Body of pancreas (tissue), 4 donors: ENCODE measurements at regions not wholly inside any gene's neighbourhood (a gene's known extent, or its start where the extent isn't known, plus 50 kb on each side); places are given as distances from the start of the nearest gene placed in this dataset.

Experiments
- ATAC-seq: fragments of 150-250 bp; one replicate; pipeline ENCODE4 v1.9.1; 2016
- DNase-seq, 4 donors: peaks; one replicate each; pipeline ENCODE4 v3.0.0-alpha.2; 2019
- H3K27ac ChIP-seq, 4 donors: fragments of 200-600 bp; sonication (generic); 1 replicate in 3 of 4; 2 replicates in 1 of 4; pipeline versions ENCODE4 v1.5.1 to v1.6.1; 2016 to 2019; ENCODE audit warnings: mild to moderate bottlenecking in 1 of 4, mixed read lengths in 1 of 4, moderate library complexity in 1 of 4
- H3K27me3 ChIP-seq, 2 donors: fragments of 200-600 bp; sonication (generic); one replicate each; pipeline ENCODE4 v1.6.0; 2016; ENCODE audit warnings: mild to moderate bottlenecking in 1 of 2
- H3K36me3 ChIP-seq, 2 donors: fragments of 200-600 bp; sonication (generic); replicated peaks in 1 of 2; 2 replicates each; pipeline ENCODE4 v1.5.1; 2016; ENCODE audit warnings: low read depth in 2 of 2; ENCODE audit not compliant: insufficient read depth in 1 of 2
- H3K4me1 ChIP-seq: fragments of 200-600 bp; sonication (generic); one replicate; pipeline ENCODE4 v1.6.0; 2016
- H3K4me3 ChIP-seq, 2 donors: fragments of 200-600 bp; sonication (generic); 1 replicate in 1 of 2; 2 replicates in 1 of 2; pipeline ENCODE4 v1.5.1; 2016 to 2019
- H3K9me3 ChIP-seq, 3 donors: fragments of 200-600 bp; sonication (generic); 1 replicate in 2 of 3; 2 replicates in 1 of 3; pipeline ENCODE4 v1.5.1; 2016
- CTCF ChIP-seq, 7 experiments: fragments of 450-650 bp in 4 of 7; fragments of 200-600 bp in 3 of 7; sonication (generic) in 3 of 7; IDR thresholded peaks; one replicate each; pipeline ENCODE4 v1.5.1; 2016 to 2019; ENCODE audit warnings: antibody characterized with exemption in 7 of 7
- POLR2A ChIP-seq, 3 donors: fragments of 450-650 bp; IDR thresholded peaks; one replicate each; pipeline ENCODE4 v1.6.1; 2016; ENCODE audit warnings: antibody characterized with exemption in 3 of 3, mild to moderate bottlenecking in 2 of 3
- WGBS, 2 donors: methylation state at CpG; one replicate each; pipeline ENCODE4 v1.1.5; 2017; 5-methylcytosine and 5-hydroxymethylcytosine counted together
- intact Hi-C: fragments of 100-400 bp; cut with DNase I; formaldehyde crosslinking; loops from one replicate; pipeline ENCODE4 v1.15.1; 2023

GRCh38 chr11:23232652-23233051 is 372.4 kb upstream of the CCDC179 start:
- H3K27me3 ChIP-seq, result no peaks in the 10 kb centered on the region

GRCh38 chr11:23233075-23233474 is 372.8 kb upstream of the CCDC179 start:
- no peak overlapping the region for H3K4me3 ChIP-seq
- H3K27ac ChIP-seq, result no peak overlapping the region
- intact Hi-C loops, result no loop called here
- H3K27me3 ChIP-seq, result no peaks in the 10 kb centered on the region
- no peaks in the 10 kb centered on the region for H3K4me1 ChIP-seq
- H3K9me3 ChIP-seq, result no peaks in the 10 kb centered on the region
- no peaks in the 10 kb centered on the region for H3K36me3 ChIP-seq
- DNase-seq (no peak), ATAC-seq (no peak)
- no peak for TF ChIP-seq POLR2A (IDR thresholded peaks at IDR 0.05)
- TF ChIP-seq CTCF (IDR thresholded peaks at IDR 0.05), result no peak
- WGBS, 2 donors, result 65 to 73% methylated on average over 3 of the region's 3 CpGs

More at GRCh38 chr11:23232652-23233051, 372.4 kb upstream of the CCDC179 start:
- ATAC-seq (no peak), DNase-seq (no peak)
- no peak overlapping the region for H3K4me3 ChIP-seq
- TF ChIP-seq POLR2A (IDR thresholded peaks at IDR 0.05) (no peak), CTCF (IDR thresholded peaks at IDR 0.05) (no peak)
- H3K4me1 ChIP-seq, result no peaks in the 10 kb centered on the region
- H3K27ac ChIP-seq, result no peak overlapping the region
- no peaks in the 10 kb centered on the region for H3K36me3 ChIP-seq
- intact Hi-C loops, result no loop called here
- no peaks in the 10 kb centered on the region for H3K9me3 ChIP-seq

- Histone ChIP-seq H3K36me3 (no peaks in the 10 kb centered on the region), H3K9me3 (no peaks in the 10 kb centered on the region), H3K27ac (no peak overlapping the region), H3K27me3 (no peaks in the 10 kb centered on the region), H3K4me1 (no peaks in the 10 kb centered on the region), H3K4me3 (no peak overlapping the region)
- no peak for ATAC-seq
- no peak for TF ChIP-seq POLR2A (IDR thresholded peaks at IDR 0.05)
- TF ChIP-seq CTCF (IDR thresholded peaks at IDR 0.05), result no peak
- no peak for DNase-seq
- 56 to 61% methylated on average over 2 of the region's 2 CpGs for WGBS, 2 donors
- intact Hi-C loops, result no loop called here
Measured at GRCh38 chr11:23236826-23237555, 376.7 kb upstream of the CCDC179 start.

GRCh38 chr11:23252426-23252825 is 392.2 kb upstream of the CCDC179 start:
- 47 to 48% methylated on average over 1 of the region's 1 CpG for WGBS, 2 donors
- no peak for DNase-seq

More at GRCh38 chr11:23252426-23252825, 392.2 kb upstream of the CCDC179 start:
- H3K27me3 ChIP-seq, result no peaks in the 10 kb centered on the region
- intact Hi-C loops, result no loop called here
- TF ChIP-seq POLR2A (IDR thresholded peaks at IDR 0.05) (no peak), CTCF (IDR thresholded peaks at IDR 0.05) (no peak)
- no peak overlapping the region for H3K27ac ChIP-seq
- H3K9me3 ChIP-seq, result no peaks in the 10 kb centered on the region
- H3K4me3 ChIP-seq, result no peak overlapping the region
- ATAC-seq, result no peak
- H3K36me3 ChIP-seq, result no peaks in the 10 kb centered on the region
- no peaks in the 10 kb centered on the region for H3K4me1 ChIP-seq
